GM13976 (cell line): ENCODE measurements at regions not wholly inside any gene's neighbourhood (a gene's known extent, or its start where the extent isn't known, plus 50 kb on each side); places are given as distances from the start of the nearest gene placed in this dataset.

Experiments
- DNase-seq: peaks from one replicate; pipeline ENCODE4 v3.0.0; 2012; ENCODE audit warnings: low spot score
- CTCF ChIP-seq: IDR thresholded peaks from 2 replicates; pipeline ENCODE4 v1.5.1; 2012; ENCODE audit warnings: borderline replicate concordance, mild to moderate bottlenecking; ENCODE audit not compliant: insufficient read depth; ENCODE audit errors: extremely low read depth, missing control alignments, control extremely low read depth
- in situ Hi-C: fragments of 300-500 bp; cut with MboI; formaldehyde crosslinking; loops from one replicate; pipeline ENCODE4 v1.12.0; 2022; ENCODE audit warnings: low sequenced_read_pairs, mixed read lengths, inconsistent platforms; ENCODE audit not compliant: unreplicated experiment

GRCh38 chr5:35476036-35476435 is 141.6 kb upstream of the SPEF2 start:
- no peak for TF ChIP-seq CTCF
- no peak for DNase-seq
- in situ Hi-C loops, result no loop called here

DNA sequence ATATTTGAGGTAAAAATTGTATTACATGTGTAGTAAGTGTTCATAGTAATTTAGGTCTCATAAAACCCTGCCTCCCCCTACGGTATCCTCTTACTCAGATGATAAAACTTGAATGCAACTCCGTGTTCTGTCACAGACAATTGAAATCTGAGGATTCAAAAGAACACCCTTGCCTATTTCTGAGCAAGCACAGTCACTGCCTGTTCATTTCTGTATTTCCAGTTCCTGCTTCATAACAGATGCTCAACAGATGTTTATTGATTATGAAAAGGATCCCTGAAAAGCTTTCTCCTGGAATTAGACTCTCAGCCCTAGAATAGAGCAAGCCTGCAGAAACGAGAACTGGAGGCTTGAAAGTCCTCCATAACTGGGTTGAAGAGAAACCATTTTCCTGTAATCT is 144.1 kb upstream of the SPEF2 start:
- DNase-seq, result no peak
- TF ChIP-seq CTCF, result no peak
- in situ Hi-C loops, result no loop called here

DNA sequence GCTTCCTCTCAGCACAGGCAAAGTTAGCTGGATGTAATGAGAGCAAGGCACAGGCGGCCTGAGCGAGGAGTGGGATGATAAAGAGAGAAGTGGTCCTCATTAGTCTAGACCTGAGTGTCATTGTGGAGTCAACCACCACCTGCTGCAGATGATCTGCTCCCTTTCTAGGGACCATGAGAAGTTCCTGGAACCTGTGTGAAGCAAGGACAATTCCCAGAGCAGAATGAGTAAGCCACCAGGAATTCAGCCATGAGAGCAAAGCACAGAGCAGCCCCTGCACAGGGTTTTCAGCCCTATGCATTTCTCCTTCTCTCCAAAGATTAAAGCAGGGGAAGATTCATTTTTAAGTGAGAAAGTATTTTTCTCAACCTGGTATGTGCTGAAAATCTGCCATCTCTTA is 146.8 kb upstream of the SPEF2 start:
- in situ Hi-C loops, result no loop called here
- no peak for TF ChIP-seq CTCF
- DNase-seq, result no peak

GRCh38 chr5:35468811-35469210 is 148.9 kb upstream of the SPEF2 start:
- in situ Hi-C loops, result no loop called here
- TF ChIP-seq CTCF, result no peak
- no peak for DNase-seq

- in situ Hi-C loops, result no loop called here
These were observed 150.9 kb upstream of the SPEF2 start for GRCh38 chr5:35466746-35467145.

GRCh38 chr5:35464757-35465156 is 152.9 kb upstream of the SPEF2 start:
- no peak for DNase-seq
- in situ Hi-C loops, result no loop called here
- no peak for TF ChIP-seq CTCF

More at GRCh38 chr5:35466746-35467145, 150.9 kb upstream of the SPEF2 start:
- no peak for TF ChIP-seq CTCF
- no peak for DNase-seq

DNA sequence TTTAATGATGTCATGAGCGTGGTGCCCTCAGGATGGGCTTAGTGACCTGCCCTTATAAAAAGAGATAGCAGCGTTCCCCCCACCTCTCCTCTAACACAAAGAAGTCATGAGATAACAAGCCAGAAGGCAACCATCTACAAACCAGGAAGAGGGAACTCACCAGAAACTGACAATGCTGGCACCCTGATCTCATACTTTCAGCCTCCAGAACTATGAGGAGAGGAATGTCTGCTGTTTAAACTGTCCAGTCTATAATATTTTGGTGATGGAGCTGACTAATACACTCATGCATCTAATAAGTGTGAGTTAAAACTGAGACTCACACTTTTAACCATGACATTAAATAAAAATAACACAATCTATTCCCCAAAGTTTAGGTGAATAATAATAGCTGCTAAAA is 156.1 kb upstream of the SPEF2 start:
- TF ChIP-seq CTCF, result no peak
- in situ Hi-C loops, result no loop called here
- DNase-seq, result no peak
